Thoracic aorta (tissue), 2 donors: ENCODE measurements at regions not wholly inside any gene's neighbourhood (a gene's known extent, or its start where the extent isn't known, plus 50 kb on each side); places are given as distances from the start of the nearest gene placed in this dataset.

Experiments
- ATAC-seq: fragments of 150-250 bp; one replicate; pipeline ENCODE4 v1.8.0; 2017; ENCODE audit warnings: low read depth; ENCODE audit not compliant: insufficient number of reproducible peaks, low FRiP score
- DNase-seq: peaks from one replicate; pipeline ENCODE4 v3.0.0-alpha.2; 2020; ENCODE audit warnings: low spot score
- H3K27ac ChIP-seq, 2 donors: fragments of 200-600 bp; sonication (generic); 1 replicate in 1 of 2; 2 replicates in 1 of 2; pipeline ENCODE4 v1.5.1; 2016; ENCODE audit warnings: mild to moderate bottlenecking in 2 of 2, moderate library complexity in 2 of 2
- H3K27me3 ChIP-seq: fragments of 200-600 bp; sonication (generic); replicated peaks from 2 replicates; pipeline ENCODE4 v1.6.0; 2016; ENCODE audit warnings: mild to moderate bottlenecking; ENCODE audit not compliant: insufficient read depth
- H3K36me3 ChIP-seq: fragments of 200-600 bp; sonication (generic); one replicate; pipeline ENCODE4 v1.5.1; 2016
- H3K4me1 ChIP-seq, 2 donors: fragments of 200-600 bp; sonication (generic); 1 replicate in 1 of 2; 2 replicates in 1 of 2; pipeline versions ENCODE4 v1.5.1 to v1.6.0; 2016; ENCODE audit warnings: low read depth in 2 of 2, mild to moderate bottlenecking in 1 of 2; ENCODE audit not compliant: control insufficient read depth in 1 of 2
- H3K4me3 ChIP-seq: fragments of 200-600 bp; sonication (generic); 2 replicates; pipeline ENCODE4 v1.5.1; 2016; ENCODE audit warnings: mild to moderate bottlenecking
- H3K9me3 ChIP-seq: fragments of 200-600 bp; sonication (generic); 2 replicates; pipeline ENCODE4 v1.5.1; 2016
- CTCF ChIP-seq: fragments of 200-600 bp; sonication (generic); IDR thresholded peaks from one replicate; pipeline ENCODE4 v1.5.1; 2019; ENCODE audit warnings: antibody characterized with exemption

- no peaks in the 10 kb centered on the region for H3K9me3 ChIP-seq
- peaks cover 8 to 9% of the 10 kb centered on the region in 2 donors for H3K4me1 ChIP-seq
- H3K4me3 ChIP-seq = no peak overlapping the region
- no peak for DNase-seq
- TF ChIP-seq CTCF = no peak
- H3K27ac ChIP-seq = no peak overlapping the region
- H3K27me3 ChIP-seq = no peaks in the 10 kb centered on the region
- H3K36me3 ChIP-seq = no peaks in the 10 kb centered on the region
- ATAC-seq = no peak
These were observed 222.5 kb downstream of the GJA1 start for GRCh38 chr6:121657972-121658371.

GRCh38 chr6:121660277-121660676 is 224.8 kb downstream of the GJA1 start:
- Histone ChIP-seq H3K27me3 (no peaks in the 10 kb centered on the region), H3K27ac (no peak overlapping the region), H3K9me3 (no peaks in the 10 kb centered on the region), H3K4me1 (no peaks in the 10 kb centered on the region), H3K36me3 (no peaks in the 10 kb centered on the region), H3K4me3 (no peak overlapping the region)
- DNase-seq (no peak), ATAC-seq (no peak)
- TF ChIP-seq CTCF = no peak

- Histone ChIP-seq H3K27ac (no peak overlapping the region), H3K27me3 (no peaks in the 10 kb centered on the region), H3K4me1 (peaks cover 0 to 5% of the 10 kb centered on the region in 2 donors), H3K36me3 (no peaks in the 10 kb centered on the region), H3K9me3 (no peaks in the 10 kb centered on the region), H3K4me3 (no peak overlapping the region)
- no peak for TF ChIP-seq CTCF
- ATAC-seq (no peak), DNase-seq (no peak)
These were observed 227.9 kb downstream of the GJA1 start for GRCh38 chr6:121663292-121663810.

DNA sequence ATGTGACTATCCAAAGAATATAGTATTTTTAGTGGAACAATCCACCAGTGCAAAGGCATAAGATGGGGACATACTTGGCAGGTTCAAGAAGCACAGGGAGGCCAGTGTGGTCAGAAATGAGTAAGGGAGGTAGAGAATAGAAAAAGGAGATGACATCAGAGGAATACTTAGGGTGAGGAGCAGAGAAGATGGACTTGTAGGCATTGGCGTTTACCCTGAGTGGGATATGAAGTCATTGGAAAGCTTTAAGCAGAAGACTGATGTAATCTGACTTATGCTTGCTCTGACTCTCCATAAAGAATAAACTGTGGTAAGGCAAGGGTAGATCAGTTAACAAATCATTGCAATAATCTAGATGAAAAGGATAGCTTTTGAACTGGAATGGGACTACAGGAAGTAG is 228.7 kb downstream of the GJA1 start:
- no peak for TF ChIP-seq CTCF
- H3K36me3 ChIP-seq = no peaks in the 10 kb centered on the region

DNA sequence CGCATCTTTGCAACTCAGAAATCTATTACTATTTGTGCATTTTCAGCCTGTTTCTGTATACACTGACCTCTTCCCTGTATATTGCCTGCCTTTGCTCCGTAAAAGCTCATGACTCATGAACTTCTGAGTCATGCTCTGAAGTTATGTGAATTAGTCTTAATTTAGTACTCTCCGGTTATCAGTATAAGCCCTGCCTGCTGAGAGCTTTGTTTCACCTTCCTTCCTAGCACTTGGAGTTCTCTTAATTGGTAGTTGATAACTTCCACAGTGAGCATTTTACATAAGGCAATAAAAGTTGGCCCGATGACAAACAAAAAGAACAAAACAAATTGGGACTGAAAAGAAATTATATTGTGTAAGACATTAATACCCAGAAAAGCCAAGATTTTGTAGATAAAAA is 231.4 kb downstream of the GJA1 start:
- no peak for TF ChIP-seq CTCF
- DNase-seq (no peak), ATAC-seq (peak; percentile 87)
- Histone ChIP-seq H3K27me3 (no peaks in the 10 kb centered on the region), H3K4me3 (no peak overlapping the region), H3K27ac (peak overlapping the region in 1 of 2 donors; percentile 1), H3K9me3 (no peaks in the 10 kb centered on the region), H3K36me3 (no peaks in the 10 kb centered on the region), H3K4me1 (peaks cover 3 to 5% of the 10 kb centered on the region in 2 donors)

More for the DNA sequence above, 228.7 kb downstream of the GJA1 start:
- DNase-seq (no peak), ATAC-seq (no peak)
- Histone ChIP-seq H3K4me1 (peaks cover 0 to 5% of the 10 kb centered on the region in 2 donors), H3K4me3 (no peak overlapping the region), H3K9me3 (no peaks in the 10 kb centered on the region), H3K27me3 (no peaks in the 10 kb centered on the region), H3K27ac (no peak overlapping the region)
